ENCODE measurements at regions not wholly inside any gene's neighbourhood (a gene's known extent, or its start where the extent isn't known, plus 50 kb on each side); places are given as distances from the start of the nearest gene placed in this dataset.
A peak's percentile ranks its signal among the peaks of the same experiment; 100 is the strongest.

DNA sequence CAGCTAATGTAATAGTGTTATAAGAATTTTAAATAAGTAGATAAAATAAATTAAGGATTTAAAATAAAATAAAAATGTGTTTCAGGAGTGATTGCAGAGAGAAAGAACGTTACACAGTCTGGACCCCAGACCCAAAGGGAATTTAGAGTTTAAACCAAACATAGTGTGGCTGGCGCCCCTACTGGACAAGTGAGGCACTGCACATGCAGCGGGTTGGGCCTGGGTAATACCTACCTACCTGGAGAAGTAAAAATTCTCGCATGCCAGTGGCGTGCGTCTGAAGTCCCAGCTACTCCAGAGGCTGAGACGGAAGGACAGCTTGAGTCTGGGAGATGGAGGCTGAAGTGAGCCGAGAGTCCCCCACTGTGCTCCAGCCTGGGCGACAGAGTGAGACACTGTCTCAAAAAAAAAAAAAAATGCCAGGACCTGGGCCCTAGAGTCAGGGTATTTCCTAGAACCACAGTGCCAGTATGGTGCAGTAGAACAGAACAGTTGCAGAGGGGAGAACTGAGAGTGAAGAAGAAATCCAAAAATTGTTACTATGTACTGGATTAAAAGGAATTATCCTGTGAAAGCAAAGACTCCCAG lies 71.4 kb upstream of the TCF21 start:
- H3K4me3 ChIP-seq (ENCODE audit: low read length), result no peak overlapping the region
- no peaks in the 10 kb centered on the region for H3K9me3 ChIP-seq (ENCODE audit: control insufficient read depth, insufficient read depth, low read length)
- no peaks in the 10 kb centered on the region for H3K27me3 ChIP-seq (ENCODE audit: control insufficient read depth, insufficient read depth, low read length)
- no peak overlapping the region for H3K27ac ChIP-seq (ENCODE audit: low read length)
- H3K36me3 ChIP-seq (ENCODE audit: control insufficient read depth, insufficient read depth, low read length), result no peaks in the 10 kb centered on the region
- DNase-seq (ENCODE audit: low read depth, low spot score), result peak; percentile 52
- WGBS (ENCODE audit: insufficient coverage, insufficient read length), result 100% methylated on average over 1 of the region's 9 CpGs
- 0 out of 2 replicates have a peak, but pooled peaks cover 1% of the 10 kb centered on the region for H3K4me1 ChIP-seq (ENCODE audit: control insufficient read depth, insufficient read depth, low read length)

DNA sequence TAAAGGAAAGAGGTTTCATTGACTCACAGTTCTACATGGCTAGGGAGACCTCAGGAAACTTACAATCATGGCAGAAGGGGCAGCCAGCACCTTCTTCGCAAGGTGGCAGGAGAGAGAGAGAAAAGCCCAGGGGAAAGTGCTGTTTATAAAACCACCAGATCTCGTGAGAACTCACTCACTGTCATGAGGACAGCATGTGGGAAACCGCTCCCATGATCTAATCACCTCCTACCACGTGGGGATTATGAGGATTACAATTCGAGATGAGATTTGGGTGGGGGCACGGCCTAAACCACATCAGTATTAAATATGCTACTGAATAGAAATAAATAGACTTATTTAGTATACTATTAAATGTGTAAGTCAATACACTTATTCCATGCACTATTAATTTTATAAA lies 70.6 kb upstream of the TCF21 start:
- Histone ChIP-seq H3K4me1 (ENCODE audit: control insufficient read depth, insufficient read depth, low read length) (0 out of 2 replicates have a peak, but pooled peaks cover 1% of the 10 kb centered on the region), H3K4me3 (ENCODE audit: low read length) (no peak overlapping the region), H3K27me3 (ENCODE audit: control insufficient read depth, insufficient read depth, low read length) (no peaks in the 10 kb centered on the region), H3K27ac (ENCODE audit: low read length) (no peak overlapping the region), H3K9me3 (ENCODE audit: control insufficient read depth, insufficient read depth, low read length) (no peaks in the 10 kb centered on the region), H3K36me3 (ENCODE audit: control insufficient read depth, insufficient read depth, low read length) (no peaks in the 10 kb centered on the region)
- DNase-seq (ENCODE audit: low read depth, low spot score), result no peak
- no CpG with 5 or more reads among the region's 6 CpGs for WGBS (ENCODE audit: insufficient coverage, insufficient read length)

DNA sequence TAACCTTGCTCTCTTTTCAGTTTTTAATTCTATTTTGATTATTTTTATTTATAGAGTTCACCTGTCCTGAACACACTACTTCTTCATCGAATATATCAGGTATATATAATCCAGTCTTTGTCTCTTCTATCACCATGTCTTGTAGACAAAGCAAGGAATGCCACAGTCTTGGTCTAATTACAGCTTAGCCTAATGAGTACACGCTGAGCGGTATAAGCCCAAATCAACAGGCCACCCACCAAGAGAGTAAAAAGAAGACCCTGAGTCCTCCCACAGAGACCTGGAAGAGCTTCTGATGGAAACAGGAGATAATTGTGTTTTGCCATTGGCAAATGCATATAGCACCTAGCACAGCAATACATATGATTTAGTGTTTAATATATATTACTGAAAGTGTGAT lies 68.7 kb upstream of the TCF21 start:
- no CpG with 5 or more reads among the region's 3 CpGs for WGBS (ENCODE audit: insufficient coverage, insufficient read length)
- DNase-seq (ENCODE audit: low read depth, low spot score), result no peak
- no peak overlapping the region for H3K27ac ChIP-seq (ENCODE audit: low read length)

DNA sequence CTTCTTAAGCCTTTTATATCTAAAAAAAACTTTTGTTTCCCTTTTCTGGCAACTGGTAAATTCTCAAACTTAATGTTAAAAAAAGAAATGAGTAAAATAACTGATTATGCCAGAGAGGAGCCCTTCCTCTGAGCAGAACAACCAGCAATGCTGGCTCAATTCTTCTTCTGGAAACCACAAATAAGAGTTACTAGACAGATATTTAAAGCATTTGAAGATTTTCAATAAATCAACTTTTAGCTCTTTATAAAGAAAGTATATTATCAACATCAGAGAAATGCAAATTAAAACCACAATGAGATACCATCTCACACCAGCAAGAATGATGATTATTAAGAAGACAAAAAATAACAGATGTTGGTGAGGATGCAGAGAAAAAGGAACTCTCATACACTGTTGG lies 61.1 kb upstream of the TCF21 start:
- Histone ChIP-seq H3K27me3 (ENCODE audit: control insufficient read depth, insufficient read depth, low read length) (no peaks in the 10 kb centered on the region), H3K27ac (ENCODE audit: low read length) (no peak overlapping the region), H3K9me3 (ENCODE audit: control insufficient read depth, insufficient read depth, low read length) (no peaks in the 10 kb centered on the region), H3K36me3 (ENCODE audit: control insufficient read depth, insufficient read depth, low read length) (no peaks in the 10 kb centered on the region), H3K4me3 (ENCODE audit: low read length) (no peak overlapping the region), H3K4me1 (ENCODE audit: control insufficient read depth, insufficient read depth, low read length) (no peaks in the 10 kb centered on the region; the same call in 1 of the 2 replicates)
- DNase-seq (ENCODE audit: low read depth, low spot score), result no peak

More for the DNA sequence above, 68.7 kb upstream of the TCF21 start:
- Histone ChIP-seq H3K27me3 (ENCODE audit: control insufficient read depth, insufficient read depth, low read length) (no peaks in the 10 kb centered on the region), H3K9me3 (ENCODE audit: control insufficient read depth, insufficient read depth, low read length) (no peaks in the 10 kb centered on the region), H3K4me3 (ENCODE audit: low read length) (no peak overlapping the region), H3K36me3 (ENCODE audit: control insufficient read depth, insufficient read depth, low read length) (no peaks in the 10 kb centered on the region), H3K4me1 (ENCODE audit: control insufficient read depth, insufficient read depth, low read length) (0 out of 2 replicates have a peak, but pooled peaks cover 1% of the 10 kb centered on the region)

DNA sequence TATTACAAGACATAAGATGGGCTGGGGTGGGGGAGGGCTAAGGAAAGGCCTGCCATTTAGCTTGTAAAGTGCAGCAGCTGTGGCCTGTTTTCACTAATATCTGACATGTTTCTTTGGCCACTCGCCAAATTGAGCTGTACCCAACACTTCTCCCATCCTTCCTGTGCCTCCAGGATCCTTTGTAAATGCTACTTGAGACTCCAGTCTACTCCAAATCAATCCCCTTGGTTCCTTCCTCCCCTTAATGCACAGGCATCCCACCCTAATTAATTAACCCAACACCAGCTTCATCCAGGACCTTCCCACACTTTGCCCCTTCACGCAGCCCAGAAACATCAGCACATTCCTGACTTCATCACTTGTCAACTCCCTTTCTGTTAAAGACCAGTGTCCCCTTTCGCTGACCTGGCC lies 55.0 kb upstream of the TCF21 start:
- Histone ChIP-seq H3K36me3 (ENCODE audit: control insufficient read depth, insufficient read depth, low read length) (no peaks in the 10 kb centered on the region), H3K27me3 (ENCODE audit: control insufficient read depth, insufficient read depth, low read length) (no peaks in the 10 kb centered on the region), H3K4me3 (ENCODE audit: low read length) (no peak overlapping the region), H3K4me1 (ENCODE audit: control insufficient read depth, insufficient read depth, low read length) (no peaks in the 10 kb centered on the region; the same call in 1 of the 2 replicates), H3K9me3 (ENCODE audit: control insufficient read depth, insufficient read depth, low read length) (no peaks in the 10 kb centered on the region), H3K27ac (ENCODE audit: low read length) (no peak overlapping the region)
- no CpG with 5 or more reads among the region's 3 CpGs for WGBS (ENCODE audit: insufficient coverage, insufficient read length)
- no peak for DNase-seq (ENCODE audit: low read depth, low spot score)

DNA sequence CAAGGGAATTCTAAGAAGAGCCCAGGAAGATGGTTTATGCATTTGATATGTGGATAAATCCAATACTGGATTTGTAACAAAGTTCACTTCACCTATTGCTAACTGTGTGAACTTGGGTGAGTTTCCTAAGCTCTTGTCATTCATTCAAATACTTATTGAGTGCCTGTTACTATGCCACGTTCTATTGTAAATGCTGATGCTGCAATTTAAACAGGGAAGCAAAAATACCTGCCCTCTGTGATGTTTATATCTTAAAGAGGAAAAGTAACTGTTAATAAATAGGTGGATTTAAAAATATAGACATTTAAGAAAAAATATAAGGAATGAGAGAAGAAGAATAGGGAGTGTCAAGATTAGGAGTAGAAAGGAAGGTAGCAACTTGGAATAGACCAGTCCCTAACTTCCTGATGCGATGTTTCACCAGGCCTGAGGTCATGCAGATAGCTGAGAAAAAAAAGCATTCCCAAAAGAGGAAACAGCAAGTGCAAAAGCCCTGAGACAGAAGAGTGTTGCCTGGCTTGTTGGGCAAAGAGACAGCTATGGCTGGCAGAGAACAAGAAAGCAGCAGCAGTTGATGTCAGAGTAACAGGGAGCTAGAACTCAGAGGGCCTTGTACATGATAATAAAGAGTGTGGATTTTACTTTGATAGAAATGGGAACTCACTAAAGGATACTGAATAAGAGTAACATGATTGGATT lies 54.3 kb upstream of the TCF21 start:
- WGBS (ENCODE audit: insufficient coverage, insufficient read length), result no CpG with 5 or more reads among the region's 2 CpGs
- DNase-seq (ENCODE audit: low read depth, low spot score), result no peak
- H3K27ac ChIP-seq (ENCODE audit: low read length), result no peak overlapping the region
- no peak overlapping the region for H3K4me3 ChIP-seq (ENCODE audit: low read length)
- H3K27me3 ChIP-seq (ENCODE audit: control insufficient read depth, insufficient read depth, low read length), result no peaks in the 10 kb centered on the region
- H3K4me1 ChIP-seq (ENCODE audit: control insufficient read depth, insufficient read depth, low read length), result no peaks in the 10 kb centered on the region; the same call in 1 of the 2 replicates
- H3K36me3 ChIP-seq (ENCODE audit: control insufficient read depth, insufficient read depth, low read length), result no peaks in the 10 kb centered on the region
- H3K9me3 ChIP-seq (ENCODE audit: control insufficient read depth, insufficient read depth, low read length), result no peaks in the 10 kb centered on the region

DNA sequence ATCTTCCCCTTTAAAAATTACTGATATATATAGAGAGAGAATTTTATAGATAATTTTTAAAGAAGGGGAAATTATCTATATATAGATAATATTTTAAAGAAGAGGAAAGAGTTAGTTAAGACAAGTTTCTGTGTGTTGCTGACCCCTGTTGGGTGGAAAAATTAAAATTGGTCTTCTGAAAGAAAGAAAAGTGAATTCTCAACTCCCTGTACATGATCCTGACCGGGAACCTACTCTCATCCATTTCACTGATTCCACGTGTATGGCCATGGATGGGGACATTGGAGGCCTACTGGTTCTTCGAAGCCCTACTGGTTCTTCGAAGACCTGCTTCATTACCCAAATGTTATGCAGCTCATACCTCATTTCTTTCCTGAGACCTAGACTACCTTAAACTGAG lies 53.0 kb upstream of the TCF21 start:
- DNase-seq (ENCODE audit: low read depth, low spot score), result no peak
- H3K27ac ChIP-seq (ENCODE audit: low read length), result no peak overlapping the region
- WGBS (ENCODE audit: insufficient coverage, insufficient read length), result no CpG with 5 or more reads among the region's 4 CpGs
- H3K4me1 ChIP-seq (ENCODE audit: control insufficient read depth, insufficient read depth, low read length), result no peaks in the 10 kb centered on the region; the same call in 1 of the 2 replicates
- no peaks in the 10 kb centered on the region for H3K36me3 ChIP-seq (ENCODE audit: control insufficient read depth, insufficient read depth, low read length)
- H3K4me3 ChIP-seq (ENCODE audit: low read length), result no peak overlapping the region
- H3K9me3 ChIP-seq (ENCODE audit: control insufficient read depth, insufficient read depth, low read length), result no peaks in the 10 kb centered on the region
- H3K27me3 ChIP-seq (ENCODE audit: control insufficient read depth, insufficient read depth, low read length), result no peaks in the 10 kb centered on the region

DNA sequence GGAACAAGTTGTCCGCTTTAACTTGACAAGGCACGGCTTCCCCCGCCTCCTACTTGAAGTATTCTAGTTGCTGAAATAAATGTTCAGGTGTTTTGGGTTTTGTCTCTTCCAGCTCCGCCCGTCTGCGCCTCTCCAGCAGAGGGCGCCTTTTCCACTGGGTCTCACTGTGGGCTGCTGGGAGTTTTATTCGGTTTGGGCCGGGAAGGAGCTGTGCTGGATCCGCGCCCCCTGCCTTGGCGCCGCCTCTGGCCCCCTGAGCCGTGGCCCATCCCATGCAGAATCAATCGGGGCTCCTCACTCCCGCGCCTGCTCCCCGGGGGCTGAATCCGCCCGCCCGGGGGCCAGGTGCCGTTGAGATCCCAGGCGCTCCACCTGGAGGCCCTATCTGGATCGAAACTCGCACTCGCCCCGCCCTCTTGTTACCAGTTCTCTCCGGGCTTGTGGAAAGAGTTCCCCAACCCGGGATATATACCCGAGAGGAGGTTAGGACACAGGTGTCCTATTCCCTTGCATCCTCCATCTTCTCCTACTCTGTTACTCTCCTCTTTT lies 51.0 kb upstream of the TCF21 start:
- no peaks in the 10 kb centered on the region for H3K27me3 ChIP-seq (ENCODE audit: control insufficient read depth, insufficient read depth, low read length)
- no peaks in the 10 kb centered on the region for H3K9me3 ChIP-seq (ENCODE audit: control insufficient read depth, insufficient read depth, low read length)
- H3K4me1 ChIP-seq (ENCODE audit: control insufficient read depth, insufficient read depth, low read length), result no peaks in the 10 kb centered on the region
- H3K27ac ChIP-seq (ENCODE audit: low read length), result no peak overlapping the region
- DNase-seq (ENCODE audit: low read depth, low spot score), result peak; percentile 75
- no peaks in the 10 kb centered on the region for H3K36me3 ChIP-seq (ENCODE audit: control insufficient read depth, insufficient read depth, low read length)
- H3K4me3 ChIP-seq (ENCODE audit: low read length), result peak overlapping the region; percentile 45; the same call in 1 of the 2 replicates
- WGBS (ENCODE audit: insufficient coverage, insufficient read length), result no CpG with 5 or more reads among the region's 30 CpGs

Measured in iPS DF 6.9 (cell line).